ENCODE measurements at regions not wholly inside any gene's neighbourhood (a gene's known extent, or its start where the extent isn't known, plus 50 kb on each side); places are given as distances from the start of the nearest gene placed in this dataset.

- Histone ChIP-seq H3K4me3 (ENCODE audit: low read depth, low read length) (no peak overlapping the region), H3K36me3 (ENCODE audit: control insufficient read depth, insufficient read depth, low read length) (no peaks in the 10 kb centered on the region), H3K9me3 (ENCODE audit: control insufficient read depth, insufficient read depth, low read length) (no peaks in the 10 kb centered on the region), H3K4me1 (ENCODE audit: control insufficient read depth, insufficient read depth, low read length) (no peaks in the 10 kb centered on the region), H3K27ac (ENCODE audit: low read depth, low read length) (no peak overlapping the region), H3K27me3 (ENCODE audit: control insufficient read depth, insufficient read depth, low read length) (no peaks in the 10 kb centered on the region)
- WGBS (ENCODE audit: insufficient coverage) = 80% methylated on average over 1 of the region's 1 CpG
- no peak for DNase-seq (ENCODE audit: low read depth in 4 of 6, low spot score in 6 of 6)
Observed at GRCh38 chr9:108241384-108242073, 614.3 kb downstream of the ACTL7B start.

- no peak for DNase-seq (ENCODE audit: low read depth in 4 of 6, low spot score in 6 of 6)
- WGBS (ENCODE audit: insufficient coverage) = no CpG with 5 or more reads among the region's 2 CpGs
Observed at GRCh38 chr9:108239696-108240321, 616.0 kb downstream of the ACTL7B start.

GRCh38 chr9:108235609-108236008, 620.2 kb downstream of the ACTL7B start:
- H3K4me1 ChIP-seq (ENCODE audit: control insufficient read depth, insufficient read depth, low read length) = no peaks in the 10 kb centered on the region
- 86% methylated on average over 1 of the region's 3 CpGs for WGBS (ENCODE audit: insufficient coverage)
- H3K36me3 ChIP-seq (ENCODE audit: control insufficient read depth, insufficient read depth, low read length) = no peaks in the 10 kb centered on the region
- no peak for DNase-seq (ENCODE audit: low read depth in 4 of 6, low spot score in 6 of 6)
- no peaks in the 10 kb centered on the region for H3K9me3 ChIP-seq (ENCODE audit: control insufficient read depth, insufficient read depth, low read length)
- H3K4me3 ChIP-seq (ENCODE audit: low read depth, low read length) = no peak overlapping the region
- no peak overlapping the region for H3K27ac ChIP-seq (ENCODE audit: low read depth, low read length)
- no peaks in the 10 kb centered on the region for H3K27me3 ChIP-seq (ENCODE audit: control insufficient read depth, insufficient read depth, low read length)

More at GRCh38 chr9:108239696-108240321, 616.0 kb downstream of the ACTL7B start:
- Histone ChIP-seq H3K9me3 (ENCODE audit: control insufficient read depth, insufficient read depth, low read length) (no peaks in the 10 kb centered on the region), H3K27me3 (ENCODE audit: control insufficient read depth, insufficient read depth, low read length) (no peaks in the 10 kb centered on the region), H3K4me3 (ENCODE audit: low read depth, low read length) (no peak overlapping the region), H3K36me3 (ENCODE audit: control insufficient read depth, insufficient read depth, low read length) (no peaks in the 10 kb centered on the region), H3K4me1 (ENCODE audit: control insufficient read depth, insufficient read depth, low read length) (no peaks in the 10 kb centered on the region), H3K27ac (ENCODE audit: low read depth, low read length) (no peak overlapping the region)

- H3K27ac ChIP-seq (ENCODE audit: low read depth, low read length) = no peak overlapping the region
- no peaks in the 10 kb centered on the region for H3K4me1 ChIP-seq (ENCODE audit: control insufficient read depth, insufficient read depth, low read length)
- H3K9me3 ChIP-seq (ENCODE audit: control insufficient read depth, insufficient read depth, low read length) = no peaks in the 10 kb centered on the region
- H3K4me3 ChIP-seq (ENCODE audit: low read depth, low read length) = no peak overlapping the region
- WGBS (ENCODE audit: insufficient coverage) = 91% methylated on average over 5 of the region's 5 CpGs
- H3K36me3 ChIP-seq (ENCODE audit: control insufficient read depth, insufficient read depth, low read length) = no peaks in the 10 kb centered on the region
- no peak for DNase-seq (ENCODE audit: low read depth in 4 of 6, low spot score in 6 of 6)
- H3K27me3 ChIP-seq (ENCODE audit: control insufficient read depth, insufficient read depth, low read length) = no peaks in the 10 kb centered on the region
Observed at GRCh38 chr9:108234811-108235210, 621.0 kb downstream of the ACTL7B start.

GRCh38 chr9:108225149-108225800, 630.5 kb downstream of the ACTL7B start:
- no peak overlapping the region for H3K27ac ChIP-seq (ENCODE audit: low read depth, low read length)
- WGBS (ENCODE audit: insufficient coverage) = 80% methylated on average over 1 of the region's 5 CpGs
- peak in 1 of 6 donors; percentile 44 for DNase-seq (ENCODE audit: low read depth in 4 of 6, low spot score in 6 of 6)
- H3K27me3 ChIP-seq (ENCODE audit: control insufficient read depth, insufficient read depth, low read length) = no peaks in the 10 kb centered on the region
- no peaks in the 10 kb centered on the region for H3K36me3 ChIP-seq (ENCODE audit: control insufficient read depth, insufficient read depth, low read length)
- H3K4me1 ChIP-seq (ENCODE audit: control insufficient read depth, insufficient read depth, low read length) = no peaks in the 10 kb centered on the region
- no peaks in the 10 kb centered on the region for H3K9me3 ChIP-seq (ENCODE audit: control insufficient read depth, insufficient read depth, low read length)
- H3K4me3 ChIP-seq (ENCODE audit: low read depth, low read length) = no peak overlapping the region

GRCh38 chr9:108224716-108225115, 631.1 kb downstream of the ACTL7B start:
- 88% methylated on average over 1 of the region's 3 CpGs for WGBS (ENCODE audit: insufficient coverage)
- H3K27me3 ChIP-seq (ENCODE audit: control insufficient read depth, insufficient read depth, low read length) = no peaks in the 10 kb centered on the region
- no peaks in the 10 kb centered on the region for H3K4me1 ChIP-seq (ENCODE audit: control insufficient read depth, insufficient read depth, low read length)
- no peaks in the 10 kb centered on the region for H3K9me3 ChIP-seq (ENCODE audit: control insufficient read depth, insufficient read depth, low read length)
- H3K27ac ChIP-seq (ENCODE audit: low read depth, low read length) = no peak overlapping the region
- DNase-seq (ENCODE audit: low read depth in 4 of 6, low spot score in 6 of 6) = peak in 3 of 6 donors; percentile 42 to 93 (median 52)
- no peak overlapping the region for H3K4me3 ChIP-seq (ENCODE audit: low read depth, low read length)
- no peaks in the 10 kb centered on the region for H3K36me3 ChIP-seq (ENCODE audit: control insufficient read depth, insufficient read depth, low read length)

GRCh38 chr9:108219664-108220063, 636.1 kb downstream of the ACTL7B start:
- Histone ChIP-seq H3K4me3 (ENCODE audit: low read depth, low read length) (no peak overlapping the region), H3K36me3 (ENCODE audit: control insufficient read depth, insufficient read depth, low read length) (no peaks in the 10 kb centered on the region), H3K27me3 (ENCODE audit: control insufficient read depth, insufficient read depth, low read length) (no peaks in the 10 kb centered on the region), H3K9me3 (ENCODE audit: control insufficient read depth, insufficient read depth, low read length) (no peaks in the 10 kb centered on the region), H3K4me1 (ENCODE audit: control insufficient read depth, insufficient read depth, low read length) (no peaks in the 10 kb centered on the region), H3K27ac (ENCODE audit: low read depth, low read length) (no peak overlapping the region)
- no peak for DNase-seq (ENCODE audit: low read depth in 4 of 6, low spot score in 6 of 6)
- 100% methylated on average over 3 of the region's 4 CpGs for WGBS (ENCODE audit: insufficient coverage)

GRCh38 chr9:108217431-108218349, 638.1 kb downstream of the ACTL7B start:
- Histone ChIP-seq H3K27me3 (ENCODE audit: control insufficient read depth, insufficient read depth, low read length) (no peaks in the 10 kb centered on the region), H3K27ac (ENCODE audit: low read depth, low read length) (no peak overlapping the region), H3K36me3 (ENCODE audit: control insufficient read depth, insufficient read depth, low read length) (no peaks in the 10 kb centered on the region), H3K4me1 (ENCODE audit: control insufficient read depth, insufficient read depth, low read length) (no peaks in the 10 kb centered on the region), H3K9me3 (ENCODE audit: control insufficient read depth, insufficient read depth, low read length) (no peaks in the 10 kb centered on the region), H3K4me3 (ENCODE audit: low read depth, low read length) (no peak overlapping the region)
- DNase-seq (ENCODE audit: low read depth in 4 of 6, low spot score in 6 of 6) = peak in 1 of 6 donors; percentile 79
- WGBS (ENCODE audit: insufficient coverage) = 39% methylated on average over 4 of the region's 12 CpGs

GRCh38 chr9:108213511-108213910, 642.3 kb downstream of the ACTL7B start:
- H3K4me1 ChIP-seq (ENCODE audit: control insufficient read depth, insufficient read depth, low read length) = peaks cover 2% of the 10 kb centered on the region
- DNase-seq (ENCODE audit: low read depth in 4 of 6, low spot score in 6 of 6) = no peak
- no peak overlapping the region for H3K27ac ChIP-seq (ENCODE audit: low read depth, low read length)
- H3K4me3 ChIP-seq (ENCODE audit: low read depth, low read length) = no peak overlapping the region
- H3K9me3 ChIP-seq (ENCODE audit: control insufficient read depth, insufficient read depth, low read length) = no peaks in the 10 kb centered on the region
- no peaks in the 10 kb centered on the region for H3K36me3 ChIP-seq (ENCODE audit: control insufficient read depth, insufficient read depth, low read length)
- 83% methylated on average over 1 of the region's 2 CpGs for WGBS (ENCODE audit: insufficient coverage)
- H3K27me3 ChIP-seq (ENCODE audit: control insufficient read depth, insufficient read depth, low read length) = no peaks in the 10 kb centered on the region
